ENCODE measurements at regions not wholly inside any gene's neighbourhood (a gene's known extent, or its start where the extent isn't known, plus 50 kb on each side); places are given as distances from the start of the nearest gene placed in this dataset.
"Not testable (repeated sequence)": the region's sequence is repeated elsewhere in the genome, so short reads cannot be mapped to it uniquely, and the experiment has no call there.

DNA sequence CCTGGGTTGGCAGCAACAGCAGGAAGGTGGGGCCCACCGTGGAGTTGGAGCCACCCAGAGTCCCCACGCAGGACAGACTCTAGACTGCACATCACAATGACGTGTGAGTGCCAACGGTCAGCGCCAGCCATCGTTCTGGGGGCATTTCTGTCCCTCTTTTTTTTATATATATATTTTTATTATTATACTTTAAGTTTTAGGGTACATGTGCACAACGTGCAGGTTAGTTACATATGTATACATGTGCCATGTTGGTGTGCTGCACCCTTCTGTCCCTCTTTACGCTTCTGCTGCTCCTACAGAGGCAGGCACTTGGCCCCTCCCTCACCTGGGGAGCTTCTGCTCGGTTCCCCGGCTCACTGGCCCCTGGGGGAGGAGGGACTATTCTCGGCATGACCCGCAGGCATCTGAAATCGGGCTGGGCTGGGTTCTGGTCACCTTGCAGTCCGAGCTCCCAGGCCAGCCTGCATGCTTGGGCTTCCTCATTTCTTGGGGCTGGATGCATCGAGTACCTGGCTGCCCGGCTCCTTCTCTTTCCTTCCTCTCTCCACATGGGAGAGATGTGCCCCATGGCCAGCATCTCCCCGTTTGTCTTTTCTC is 787.4 kb downstream of the TBC1D22A start:
- no peak for DNase-seq

DNA sequence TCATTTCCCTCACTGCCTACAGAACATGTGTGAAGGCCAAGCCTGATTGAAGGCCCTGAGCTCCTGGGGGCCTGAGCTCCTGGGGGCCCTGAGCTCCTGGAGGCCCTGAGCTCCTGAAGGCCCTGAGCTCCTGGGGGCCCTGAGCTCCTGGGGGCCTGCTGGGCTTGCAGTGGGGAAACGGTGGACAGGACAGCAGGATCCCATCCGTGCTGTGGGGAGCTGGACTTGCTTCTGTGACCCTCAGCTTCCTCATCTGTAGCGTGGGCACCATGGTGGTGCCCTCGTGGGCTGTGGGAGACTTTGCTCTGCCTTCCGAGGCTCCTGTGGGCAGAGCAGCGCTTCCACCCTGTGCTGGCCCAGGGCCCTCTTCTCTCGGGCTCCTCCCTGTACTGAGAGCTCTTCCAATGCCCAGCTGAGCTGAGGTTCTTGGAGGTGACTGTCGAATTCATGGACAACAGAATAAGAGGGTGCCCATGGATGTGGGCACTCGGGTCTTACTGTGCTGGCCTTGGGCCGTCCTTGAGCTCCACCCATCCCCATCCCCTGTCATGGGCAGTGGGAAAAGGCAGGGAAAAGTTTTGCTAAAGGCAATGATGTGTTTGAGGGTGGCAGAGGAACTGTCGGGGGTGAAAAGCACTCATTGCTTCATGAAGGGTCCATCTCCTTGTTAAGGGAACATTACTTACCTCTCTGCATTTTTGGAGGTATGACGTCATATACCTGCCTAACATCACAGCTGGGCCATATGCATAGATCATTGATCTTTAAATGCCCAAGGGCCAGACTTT is 786.7 kb downstream of the TBC1D22A start:
- DNase-seq = no peak

DNA sequence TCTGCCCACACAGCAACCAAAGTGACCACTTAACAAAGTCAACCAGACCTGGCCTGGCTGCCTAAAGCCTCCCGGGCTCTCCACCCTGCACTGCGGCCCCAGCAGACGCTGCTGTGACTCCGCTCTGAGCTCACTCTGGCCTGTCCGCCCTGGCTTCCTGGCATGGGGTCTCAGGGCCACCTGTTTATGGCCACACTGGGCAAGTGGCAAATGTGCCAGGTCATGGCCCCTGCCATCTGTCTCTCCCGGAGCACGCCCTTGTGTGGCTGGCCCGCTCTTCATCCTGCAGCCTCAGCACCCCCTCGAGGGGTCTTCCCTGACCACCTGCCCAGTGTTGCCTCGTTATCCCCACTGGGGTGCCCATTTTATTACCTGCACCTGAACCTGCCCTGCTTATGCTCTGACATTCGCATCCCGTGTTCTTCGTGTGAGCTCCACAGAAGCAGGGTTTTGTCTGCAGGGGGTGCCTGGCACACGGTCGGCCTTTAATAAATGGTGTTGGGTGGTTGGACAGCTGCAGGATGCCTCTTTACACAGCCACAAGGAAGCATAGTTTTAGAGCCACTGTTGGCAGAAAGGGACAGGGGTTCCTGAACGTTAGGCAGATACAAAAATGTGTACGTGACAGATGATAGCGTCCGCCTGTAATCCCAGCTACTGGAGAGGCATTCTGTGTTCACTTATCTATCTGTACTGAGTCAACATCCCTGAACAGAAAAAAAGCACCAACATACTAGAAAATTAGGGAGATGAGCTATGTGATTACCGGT is 785.6 kb downstream of the TBC1D22A start:
- DNase-seq = no peak

DNA sequence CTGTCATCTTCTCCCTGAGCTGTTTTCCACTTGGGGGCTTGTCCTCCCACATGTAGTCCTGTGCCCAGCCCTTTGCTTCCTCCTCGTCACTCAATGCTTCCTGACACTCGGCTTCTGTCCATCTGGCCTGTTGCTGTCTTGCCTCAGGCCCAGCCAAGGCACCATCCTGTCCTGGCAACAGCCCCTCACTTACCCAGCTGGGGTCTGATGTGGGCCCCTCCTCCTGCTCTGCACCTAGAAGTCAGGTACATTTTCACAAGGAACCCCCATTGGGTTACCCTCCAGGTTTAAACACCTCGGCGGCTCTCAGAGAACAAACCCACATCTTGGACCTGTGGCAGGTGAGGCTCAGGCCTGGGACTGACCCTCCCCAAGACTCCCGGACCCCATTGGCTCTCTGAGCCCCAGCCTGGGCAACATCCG is 784.8 kb downstream of the TBC1D22A start:
- DNase-seq = no peak

DNA sequence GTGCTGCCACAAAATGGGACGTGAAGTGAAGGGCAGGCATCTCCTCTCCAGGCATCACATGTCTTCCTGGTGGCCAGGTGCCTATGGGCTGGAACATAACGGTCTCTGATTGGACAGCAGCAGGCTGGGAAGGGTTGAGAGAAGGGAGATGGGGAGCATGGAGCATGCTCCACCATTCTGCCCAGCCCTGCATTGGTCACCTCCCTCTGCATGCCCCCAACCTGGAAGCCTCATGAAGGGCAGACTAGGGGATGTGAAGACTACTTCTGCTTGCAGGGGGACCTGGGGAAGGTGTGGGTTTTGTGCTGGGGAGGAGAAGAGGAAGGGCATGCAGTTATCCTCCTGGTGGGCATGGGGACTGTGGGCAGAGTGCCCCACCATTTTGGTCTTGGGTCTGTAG is 782.2 kb downstream of the TBC1D22A start:
- no peak for DNase-seq

GRCh38 chr22:47543447-47543846 is 781.0 kb downstream of the TBC1D22A start:
- no peak for DNase-seq

DNA sequence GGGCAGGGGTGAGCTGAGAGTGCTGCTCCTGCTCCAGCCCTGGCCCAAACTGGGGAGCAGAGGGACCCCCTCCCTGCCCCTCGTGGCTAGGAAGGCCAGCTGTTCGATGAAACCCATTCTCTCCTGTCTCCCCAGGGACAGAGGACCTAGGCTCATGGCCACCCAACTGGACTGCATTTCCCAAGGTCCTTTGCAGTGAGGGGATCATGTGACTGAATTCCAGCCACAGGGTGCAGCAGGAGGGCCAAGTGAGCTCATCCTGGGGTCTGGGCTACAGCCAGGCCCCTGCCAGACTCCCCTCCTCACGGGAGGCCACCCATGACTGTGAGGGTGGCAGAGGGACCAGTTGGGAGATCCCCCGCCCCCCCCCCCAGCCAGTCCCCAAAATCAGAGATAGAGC is 777.6 kb downstream of the TBC1D22A start:
- no peak for DNase-seq

GRCh38 chr22:47539374-47539773 is 776.9 kb downstream of the TBC1D22A start:
- no peak for DNase-seq

DNA sequence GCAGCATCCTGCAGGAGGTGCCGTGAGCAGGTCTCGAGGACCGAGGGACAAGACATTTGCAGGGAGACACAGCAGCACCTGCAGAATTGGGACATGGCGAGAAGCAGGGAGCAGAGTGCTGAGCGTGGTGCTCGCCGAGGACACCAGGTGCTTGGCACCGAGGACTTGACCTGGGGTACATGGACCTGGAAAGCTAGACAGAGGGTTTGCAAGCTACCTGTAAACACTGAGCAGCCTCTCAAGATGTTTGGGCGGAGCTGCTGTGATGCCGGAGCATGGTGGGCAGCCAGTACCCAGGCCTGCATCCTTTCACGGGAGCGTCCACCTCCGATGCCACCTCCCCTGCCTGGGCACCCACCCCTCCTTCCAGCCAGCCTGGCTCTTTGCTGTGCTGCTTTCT is 773.2 kb downstream of the TBC1D22A start:
- no peak for DNase-seq

- no peak for DNase-seq
Observed at GRCh38 chr22:47534804-47535410, 772.5 kb downstream of the TBC1D22A start.

DNA sequence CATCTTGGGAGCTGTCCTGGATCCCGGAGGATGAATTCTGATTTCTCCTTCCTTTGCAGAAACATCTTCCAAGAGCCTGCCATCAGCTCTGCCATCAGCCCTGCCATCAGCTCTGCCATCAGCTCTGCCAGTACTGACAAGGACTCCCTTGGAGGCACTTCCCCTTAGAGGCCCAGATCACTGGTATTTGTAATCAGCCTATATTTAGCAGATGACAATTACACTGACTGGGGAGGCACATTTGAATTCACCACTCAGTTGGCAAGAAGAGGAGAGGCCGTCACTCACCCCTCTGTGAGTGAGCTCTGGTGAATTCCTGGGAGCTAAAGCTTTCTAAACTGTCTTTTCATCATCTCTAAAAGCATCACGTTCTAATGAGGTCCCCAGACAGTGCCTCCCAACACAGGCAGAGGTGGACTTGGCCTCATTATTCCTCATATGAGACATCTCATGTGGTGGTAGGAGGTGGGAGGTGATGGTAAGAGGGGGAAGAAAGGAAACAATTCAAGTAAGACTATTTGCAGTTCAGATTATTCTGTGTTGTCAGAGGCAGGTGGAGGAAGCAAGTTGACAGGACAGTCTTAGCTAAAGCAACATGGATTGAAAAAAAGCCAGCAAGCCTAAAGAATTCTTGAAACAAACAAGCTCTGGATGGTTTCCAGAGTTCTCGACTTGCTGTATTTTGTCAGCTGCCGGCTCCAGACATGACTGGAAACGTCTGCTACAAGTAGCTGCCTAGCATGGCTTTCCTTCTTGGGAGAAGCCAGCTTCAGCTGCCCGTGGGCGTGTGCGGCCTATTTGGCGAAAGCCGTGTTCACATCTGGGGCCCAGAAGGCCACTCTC is 771.7 kb downstream of the TBC1D22A start:
- no peak for DNase-seq

DNA sequence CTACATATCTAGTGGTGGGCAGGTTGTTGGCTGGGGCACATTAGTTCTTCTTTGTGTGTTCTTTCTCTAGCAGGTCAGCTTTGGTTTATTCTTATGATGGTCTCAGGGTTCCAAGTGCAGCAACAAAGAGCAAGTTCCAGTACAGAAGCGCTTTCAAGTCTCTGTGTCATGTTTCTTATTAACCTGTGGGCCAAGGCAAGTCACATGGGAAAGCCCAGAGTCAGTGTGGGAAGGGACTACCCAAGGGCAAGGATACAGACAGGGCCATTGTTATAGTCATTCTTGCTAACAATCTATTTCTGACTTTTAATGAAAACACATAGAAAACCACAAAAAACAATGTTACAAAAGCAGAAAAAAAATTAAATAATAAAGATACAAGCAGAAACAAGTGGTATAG is 754.6 kb downstream of the TBC1D22A start:
- no peak for DNase-seq

DNA sequence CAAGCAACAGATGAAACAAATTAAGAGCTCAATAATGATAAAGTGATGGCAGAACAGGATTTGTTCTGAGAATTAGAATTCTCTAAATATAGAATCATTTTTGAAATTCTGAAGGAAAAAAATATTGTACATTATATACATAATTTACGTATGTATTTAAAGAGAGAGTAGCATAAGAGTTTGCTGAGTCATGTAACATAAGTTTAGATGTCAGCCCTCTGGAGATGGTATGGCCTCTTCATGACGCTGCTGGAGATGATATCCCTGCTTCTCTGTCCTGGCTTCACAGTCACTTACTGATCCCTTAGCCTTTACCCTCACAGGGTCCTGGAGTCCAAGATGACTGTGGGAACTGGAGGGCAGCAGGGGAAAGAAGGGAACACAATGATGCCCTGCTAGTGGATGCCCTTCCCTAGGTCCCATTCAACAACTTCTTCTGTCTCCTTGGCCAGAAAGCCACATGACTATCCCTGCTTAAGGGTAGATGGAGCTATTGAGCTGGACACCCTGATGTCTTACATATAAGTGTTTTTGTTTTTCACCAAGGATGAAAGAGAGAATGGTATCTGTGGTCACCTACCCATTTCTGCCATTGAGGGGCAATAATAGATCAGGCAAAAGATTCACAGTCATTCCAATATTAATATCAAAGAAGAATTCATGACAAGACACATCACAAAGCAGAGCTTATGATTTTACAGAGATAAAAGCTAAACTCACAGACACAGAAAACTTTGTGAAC is 753.1 kb downstream of the TBC1D22A start:
- DNase-seq = no peak

DNA sequence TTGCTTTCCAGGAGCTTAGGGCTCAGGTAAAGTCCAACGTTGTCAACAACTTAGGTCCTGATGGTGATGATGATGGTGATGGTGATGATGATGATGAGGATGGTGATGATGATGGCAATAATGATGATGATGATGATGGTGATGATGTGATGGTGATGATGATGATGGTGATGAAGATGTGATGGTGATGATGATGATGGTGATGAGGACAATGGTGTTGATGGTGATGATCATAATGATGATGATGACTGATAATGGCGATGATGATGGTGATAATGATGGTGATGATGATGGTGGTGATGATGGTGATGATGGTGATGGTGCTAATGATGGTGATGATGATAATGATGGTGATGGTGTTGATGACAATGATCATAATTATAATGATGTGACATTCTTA is 750.2 kb downstream of the TBC1D22A start:
- DNase-seq = no peak

DNA sequence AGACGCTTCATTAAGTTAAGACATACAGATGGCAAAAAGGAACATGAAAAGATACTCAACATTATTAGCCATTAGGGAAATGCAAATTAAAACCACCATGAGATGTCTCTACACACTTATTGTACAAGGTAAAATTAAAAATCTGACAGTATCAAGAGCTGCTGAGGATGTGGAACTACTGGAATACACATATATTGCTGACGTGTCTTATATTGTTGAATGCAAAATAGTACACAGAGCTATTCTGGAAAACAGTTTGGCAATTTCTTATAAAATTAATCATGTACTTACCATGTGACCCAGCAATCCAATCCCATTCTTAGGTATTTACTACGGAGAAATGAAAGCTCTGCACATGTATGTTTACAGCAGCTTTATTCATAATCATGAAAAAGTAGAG is 742.5 kb downstream of the TBC1D22A start:
- no peak for DNase-seq

GRCh38 chr22:47498969-47499495 is 736.6 kb downstream of the TBC1D22A start:
- DNase-seq = no peak

DNA sequence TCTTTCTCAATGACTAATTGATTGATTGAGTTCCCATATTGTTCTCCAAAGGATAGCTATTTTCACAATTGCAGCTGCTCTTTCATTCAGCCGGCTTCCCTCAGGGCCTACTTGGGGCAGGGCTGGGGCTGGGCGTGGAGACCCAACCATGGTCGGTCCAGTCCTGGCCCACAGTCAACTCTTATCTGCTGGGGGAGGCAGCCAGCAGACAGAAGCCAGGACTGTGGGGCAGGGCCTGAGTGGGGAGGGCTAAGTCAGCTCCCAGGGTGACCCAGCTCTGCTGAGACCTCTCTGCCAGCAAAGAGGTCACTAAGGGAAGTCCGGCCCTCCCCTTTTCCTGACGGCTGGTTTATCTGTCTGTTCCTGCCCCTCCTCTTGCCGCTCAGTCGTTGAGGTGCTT is 735.2 kb downstream of the TBC1D22A start:
- no peak for DNase-seq

DNA sequence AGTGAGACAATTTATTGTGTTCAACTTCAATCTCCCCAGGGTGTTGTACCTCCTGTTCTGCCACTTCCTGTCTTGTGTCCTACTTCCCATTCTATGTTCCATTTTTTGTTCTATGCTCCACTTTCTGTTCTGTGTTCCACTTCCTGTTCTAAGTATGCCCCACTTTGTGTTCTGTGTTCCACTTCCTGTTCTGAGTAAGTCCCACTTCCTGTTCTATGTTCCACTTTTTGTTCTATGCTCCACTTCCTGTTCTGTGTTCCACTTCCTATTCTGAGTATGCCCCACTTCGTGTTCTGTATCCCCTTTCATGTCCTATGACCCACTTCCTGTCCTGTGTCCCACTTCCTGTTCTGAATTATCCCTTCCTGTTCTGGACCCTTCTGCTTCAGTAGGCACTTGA is 732.7 kb downstream of the TBC1D22A start:
- no peak for DNase-seq

GRCh38 chr22:47488131-47488530 is 725.7 kb downstream of the TBC1D22A start:
- not testable (repeated sequence) for DNase-seq

DNA sequence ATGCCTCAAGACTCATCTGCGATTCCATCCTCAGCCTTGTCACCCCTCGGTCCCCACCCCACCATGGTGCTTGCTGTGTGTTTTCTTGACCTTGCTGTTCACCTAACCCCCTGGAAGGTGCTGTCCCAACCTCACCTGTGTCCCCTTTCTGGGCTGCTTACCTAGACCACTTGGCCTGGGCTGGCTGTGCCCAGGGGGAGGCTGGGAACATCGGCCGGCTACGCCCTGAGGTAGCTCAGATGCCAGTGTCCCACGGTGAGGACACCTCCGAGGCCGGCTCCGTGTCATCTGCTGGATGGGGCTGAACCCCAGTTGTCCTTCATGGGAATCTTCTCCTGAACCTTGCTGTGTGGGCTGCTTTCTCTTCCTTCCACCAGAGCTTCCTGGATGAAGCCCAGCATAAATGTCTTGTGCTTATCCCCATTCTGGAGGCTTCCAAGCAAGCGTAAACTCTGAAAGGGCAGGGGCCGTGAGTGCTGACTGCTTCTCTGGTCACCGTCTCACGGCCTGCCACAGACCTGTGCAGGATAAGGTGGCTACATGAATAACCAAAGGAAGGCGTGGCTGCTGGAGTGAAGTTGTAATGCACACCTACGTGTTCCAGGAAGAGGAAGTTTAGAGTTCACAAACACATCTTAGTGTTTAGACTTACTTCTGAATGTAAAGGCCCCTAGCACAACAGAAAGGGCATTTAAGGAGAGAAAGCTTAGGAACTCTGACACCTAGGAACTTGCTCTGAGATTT is 724.3 kb downstream of the TBC1D22A start:
- DNase-seq = no peak

Data from stimulated activated CD4-positive, alpha-beta T cell treated with anti-CD3 and anti-CD28 coated beads, Interleukin-4, amount 100 ng/mL, for 24 hours (primary cell).